PC-9 (cell line): ENCODE measurements at regions not wholly inside any gene's neighbourhood (a gene's known extent, or its start where the extent isn't known, plus 50 kb on each side); places are given as distances from the start of the nearest gene placed in this dataset.

ENCODE experiments used
- BruUV-seq: library from RNA; stranded (reverse); fragments of 400-500 nt; replicated peaks from 2 replicates; lab custom pipeline; 2021; lab: Mats Ljungman, UMichigan
- CTCF ChIA-PET: fragments of 300-600 bp; sonication (Branson Sonifier 250); formaldehyde crosslinking; loops from one replicate; lab custom pipeline; 2022; ENCODE audit warnings: antibody characterized with exemption; lab: Charles Lee
- POLR2A ChIA-PET: fragments of 300-600 bp; sonication (Branson Sonifier 250); formaldehyde crosslinking; loops from one replicate; lab custom pipeline; 2022; ENCODE audit warnings: antibody characterized with exemption; ENCODE audit not compliant: unreplicated experiment; lab: Charles Lee
- DNase-seq, 2 experiments: peaks; one replicate each; pipeline versions ENCODE4 v3.0.0 to v3.0.0-alpha.2; 2015 to 2022; ENCODE audit warnings: mixed read lengths in 1 of 2
- H2AFZ ChIP-seq: fragments of 200-600 bp; sonication (generic); 2 replicates; pipeline ENCODE4 v1.8.1; 2017; ENCODE audit warnings: antibody characterized with exemption
- H3F3A ChIP-seq: fragments of 200-600 bp; sonication (generic); 2 replicates; pipeline ENCODE4 v1.8.1; 2017; ENCODE audit warnings: antibody characterized with exemption, mild to moderate bottlenecking, low read depth; ENCODE audit not compliant: insufficient read depth
- H3K27ac ChIP-seq: fragments of 200-600 bp; sonication (generic); 2 replicates; pipeline ENCODE4 v1.6.1; 2016; ENCODE audit warnings: mixed run types
- H3K27me3 ChIP-seq: fragments of 200-600 bp; sonication (generic); 2 replicates; pipeline ENCODE4 v1.6.1; 2016; ENCODE audit warnings: low read depth, mixed run types; ENCODE audit not compliant: insufficient read depth
- H3K36me3 ChIP-seq: fragments of 200-600 bp; sonication (generic); 2 replicates; pipeline ENCODE4 v1.6.1; 2016; ENCODE audit warnings: low read depth, mixed run types
- H3K4me1 ChIP-seq: fragments of 200-600 bp; sonication (generic); replicated peaks from 2 replicates; pipeline ENCODE4 v1.6.1; 2016; ENCODE audit warnings: mixed run types; ENCODE audit not compliant: insufficient read depth
- H3K4me2 ChIP-seq: fragments of 200-600 bp; sonication (generic); 2 replicates; pipeline ENCODE4 v1.6.1; 2017; ENCODE audit warnings: mixed run types
- H3K4me3 ChIP-seq: fragments of 200-600 bp; sonication (generic); 2 replicates; pipeline ENCODE4 v1.6.1; 2016; ENCODE audit warnings: mixed run types
- H3K79me2 ChIP-seq: fragments of 200-600 bp; sonication (generic); 2 replicates; pipeline ENCODE4 v1.6.1; 2017; ENCODE audit warnings: low read depth, mixed run types
- H3K9me2 ChIP-seq: fragments of 200-600 bp; sonication (generic); 2 replicates; pipeline ENCODE4 v1.8.1; 2017; ENCODE audit warnings: mild to moderate bottlenecking; ENCODE audit not compliant: insufficient read depth
- H3K9me3 ChIP-seq: fragments of 200-600 bp; sonication (generic); 2 replicates; pipeline ENCODE4 v1.8.1; 2016; ENCODE audit warnings: low read depth; ENCODE audit not compliant: insufficient read depth
- H4K20me1 ChIP-seq: fragments of 200-600 bp; sonication (generic); 2 replicates; pipeline ENCODE4 v1.8.1; 2017; ENCODE audit not compliant: insufficient read depth
- CTCF ChIP-seq: fragments of 200-600 bp; sonication (generic); conservative IDR thresholded peaks from 2 replicates; pipeline ENCODE4 v1.6.1; 2017; ENCODE audit warnings: mixed run types, antibody characterized with exemption, mild to moderate bottlenecking, moderate library complexity
- EZH2 ChIP-seq: fragments of 200-600 bp; sonication (generic); IDR thresholded peaks from 2 replicates; pipeline ENCODE4 v1.8.0; 2017; ENCODE audit warnings: antibody characterized with exemption, low read depth
- intact Hi-C: fragments of 100-400 bp; cut with micrococcal nuclease; formaldehyde crosslinking; loops from one replicate; pipeline ENCODE4 v1.10.0; 2022; ENCODE audit not compliant: unreplicated experiment

- no peak for DNase-seq
- Histone ChIP-seq H3K4me1 (0 out of 2 replicates have a peak, but pooled peaks cover 5% of the 10 kb centered on the region), H3K9me2 (no peaks in the 10 kb centered on the region), H3K27me3 (no peaks in the 10 kb centered on the region), H3F3A (no peaks in the 10 kb centered on the region), H3K9me3 (no peaks in the 10 kb centered on the region), H3K79me2 (no peaks in the 10 kb centered on the region), H4K20me1 (no peaks in the 10 kb centered on the region), H3K4me2 (no peak overlapping the region), H3K36me3 (no peaks in the 10 kb centered on the region), H3K27ac (no peak overlapping the region), H3K4me3 (no peak overlapping the region), H2AFZ (no peak overlapping the region)
- TF ChIP-seq CTCF (no peak), EZH2 (no peak)
- ChIA-PET CTCF (no interaction called here), POLR2A (no interaction called here)
- no TSS peak for BruUV-seq
- intact Hi-C loops: no loop called here
Observed at GRCh38 chr9:99387431-99387830, 165.3 kb downstream of the SEC61B start.

GRCh38 chr9:99389087-99390033 lies 167.3 kb downstream of the SEC61B start:
- BruUV-seq: no TSS peak
- POLR2A ChIA-PET: no interaction called here
- CTCF ChIA-PET: no interaction called here
- no peak overlapping the region for H3K4me3 ChIP-seq
- no peaks in the 10 kb centered on the region for H3K9me3 ChIP-seq
- intact Hi-C loops: no loop called here
- no peaks in the 10 kb centered on the region for H3K27me3 ChIP-seq
- H4K20me1 ChIP-seq: no peaks in the 10 kb centered on the region
- no peaks in the 10 kb centered on the region for H3K36me3 ChIP-seq
- 0 out of 2 replicates have a peak overlapping the region, but pooled peaks have one; percentile 36 for H2AFZ ChIP-seq
- H3F3A ChIP-seq: no peaks in the 10 kb centered on the region
- H3K79me2 ChIP-seq: no peaks in the 10 kb centered on the region
- no peak overlapping the region for H3K27ac ChIP-seq
- peak in 1 of 2 experiments; percentile 15 for DNase-seq
- H3K9me2 ChIP-seq: no peaks in the 10 kb centered on the region
- TF ChIP-seq CTCF (no peak), EZH2 (no peak)
- 0 out of 2 replicates have a peak, but pooled peaks cover 5% of the 10 kb centered on the region for H3K4me1 ChIP-seq
- no peak overlapping the region for H3K4me2 ChIP-seq

DNA sequence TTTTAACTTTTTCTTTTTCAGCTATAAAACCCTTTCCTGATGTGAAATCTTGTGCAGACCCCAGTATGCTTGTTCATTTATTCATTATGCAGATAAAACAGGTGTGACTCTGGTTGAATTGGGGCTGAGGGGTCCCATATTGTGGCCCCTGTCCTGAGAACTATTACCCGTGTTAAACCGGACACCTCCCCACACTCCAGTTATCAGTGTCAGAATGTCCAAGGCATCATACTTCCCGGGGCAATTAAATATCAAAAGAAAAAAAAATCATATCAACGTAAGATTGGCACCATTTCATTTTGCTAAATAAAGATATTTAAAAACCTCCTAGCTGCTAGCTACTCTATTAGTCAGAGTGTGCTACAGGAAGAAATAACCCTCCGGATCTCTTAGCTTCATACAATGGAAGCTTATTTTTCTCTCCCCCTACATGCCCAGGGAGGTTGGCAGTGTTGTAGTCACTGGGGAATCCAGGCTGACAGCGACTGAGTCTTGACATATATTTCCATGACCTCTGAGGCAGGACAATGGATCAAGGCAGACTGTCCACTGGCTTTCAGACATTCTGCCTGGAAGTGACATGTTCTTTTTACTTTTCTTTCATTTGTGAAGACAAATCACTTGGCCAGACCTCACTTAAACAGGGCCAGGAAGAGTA lies 170.0 kb downstream of the SEC61B start:
- H3K27me3 ChIP-seq: no peaks in the 10 kb centered on the region
- CTCF ChIA-PET: no interaction called here
- no peaks in the 10 kb centered on the region for H4K20me1 ChIP-seq
- no peaks in the 10 kb centered on the region for H3K9me3 ChIP-seq
- BruUV-seq: no TSS peak
- TF ChIP-seq EZH2 (no peak), CTCF (no peak)
- intact Hi-C loops: no loop called here
- no peak overlapping the region for H2AFZ ChIP-seq
- no peaks in the 10 kb centered on the region for H3K4me1 ChIP-seq
- no peak for DNase-seq
- no peaks in the 10 kb centered on the region for H3K36me3 ChIP-seq
- no peak overlapping the region for H3K4me3 ChIP-seq
- H3K79me2 ChIP-seq: no peaks in the 10 kb centered on the region
- POLR2A ChIA-PET: no interaction called here
- no peak overlapping the region for H3K4me2 ChIP-seq
- no peaks in the 10 kb centered on the region for H3F3A ChIP-seq
- no peak overlapping the region for H3K27ac ChIP-seq
- H3K9me2 ChIP-seq: no peaks in the 10 kb centered on the region
